ENCODE measurements at regions not wholly inside any gene's neighbourhood (a gene's known extent, or its start where the extent isn't known, plus 50 kb on each side); places are given as distances from the start of the nearest gene placed in this dataset.

- Mint-ChIP-seq H3K27ac (ENCODE audit: unreplicated experiment) (no peak overlapping the region), H3K4me1 (peaks cover 29% of the 10 kb centered on the region), H3K36me3 (ENCODE audit: low read depth) (no peaks in the 10 kb centered on the region), H3K4me3 (no peak overlapping the region), H3K27me3 (ENCODE audit: low read depth) (no peaks in the 10 kb centered on the region), H3K9me3 (peaks cover 3% of the 10 kb centered on the region)
- TF ChIP-seq CTCF (conservative IDR thresholded peaks at IDR 0.05): no peak
- no peak for DNase-seq (ENCODE audit: low read depth, low spot score)
These were observed 103.0 kb upstream of the MAML3 start for GRCh38 chr4:140256941-140257340.

GRCh38 chr4:140256335-140256734 lies 102.4 kb upstream of the MAML3 start:
- Mint-ChIP-seq H3K9me3 (no peaks in the 10 kb centered on the region), H3K27ac (ENCODE audit: unreplicated experiment) (no peak overlapping the region), H3K36me3 (ENCODE audit: low read depth) (no peaks in the 10 kb centered on the region), H3K27me3 (ENCODE audit: low read depth) (no peaks in the 10 kb centered on the region), H3K4me3 (no peak overlapping the region), H3K4me1 (peaks cover 35% of the 10 kb centered on the region)
- DNase-seq (ENCODE audit: low read depth, low spot score): no peak
- no peak for TF ChIP-seq CTCF (conservative IDR thresholded peaks at IDR 0.05)

- Mint-ChIP-seq H3K4me3 (no peak overlapping the region), H3K27ac (ENCODE audit: unreplicated experiment) (no peak overlapping the region), H3K4me1 (peaks cover 39% of the 10 kb centered on the region), H3K36me3 (ENCODE audit: low read depth) (no peaks in the 10 kb centered on the region), H3K9me3 (no peaks in the 10 kb centered on the region), H3K27me3 (ENCODE audit: low read depth) (no peaks in the 10 kb centered on the region)
- TF ChIP-seq CTCF (conservative IDR thresholded peaks at IDR 0.05): no peak
- no peak for DNase-seq (ENCODE audit: low read depth, low spot score)
These were observed 101.9 kb upstream of the MAML3 start for GRCh38 chr4:140255927-140256326.

- Mint-ChIP-seq H3K9me3 (no peaks in the 10 kb centered on the region), H3K4me3 (no peak overlapping the region), H3K27me3 (ENCODE audit: low read depth) (no peaks in the 10 kb centered on the region), H3K36me3 (ENCODE audit: low read depth) (no peaks in the 10 kb centered on the region), H3K4me1 (peaks cover 44% of the 10 kb centered on the region), H3K27ac (ENCODE audit: unreplicated experiment) (no peak overlapping the region)
- no peak for DNase-seq (ENCODE audit: low read depth, low spot score)
- no peak for TF ChIP-seq CTCF (conservative IDR thresholded peaks at IDR 0.05)
These were observed 101.5 kb upstream of the MAML3 start for GRCh38 chr4:140255467-140255866.

- H3K4me3 Mint-ChIP-seq: no peak overlapping the region
- H3K27ac Mint-ChIP-seq (ENCODE audit: unreplicated experiment): no peak overlapping the region
- H3K4me1 Mint-ChIP-seq: peaks cover 51% of the 10 kb centered on the region
- no peak for DNase-seq (ENCODE audit: low read depth, low spot score)
- H3K36me3 Mint-ChIP-seq (ENCODE audit: low read depth): no peaks in the 10 kb centered on the region
- no peak for TF ChIP-seq CTCF (conservative IDR thresholded peaks at IDR 0.05)
- H3K27me3 Mint-ChIP-seq (ENCODE audit: low read depth): no peaks in the 10 kb centered on the region
- H3K9me3 Mint-ChIP-seq: no peaks in the 10 kb centered on the region
These were observed 100.8 kb upstream of the MAML3 start for GRCh38 chr4:140254651-140255299.

Measured in neural crest cell (in vitro differentiated cells).